ENCODE measurements at regions not wholly inside any gene's neighbourhood (a gene's known extent, or its start where the extent isn't known, plus 50 kb on each side); places are given as distances from the start of the nearest gene placed in this dataset.

DNA sequence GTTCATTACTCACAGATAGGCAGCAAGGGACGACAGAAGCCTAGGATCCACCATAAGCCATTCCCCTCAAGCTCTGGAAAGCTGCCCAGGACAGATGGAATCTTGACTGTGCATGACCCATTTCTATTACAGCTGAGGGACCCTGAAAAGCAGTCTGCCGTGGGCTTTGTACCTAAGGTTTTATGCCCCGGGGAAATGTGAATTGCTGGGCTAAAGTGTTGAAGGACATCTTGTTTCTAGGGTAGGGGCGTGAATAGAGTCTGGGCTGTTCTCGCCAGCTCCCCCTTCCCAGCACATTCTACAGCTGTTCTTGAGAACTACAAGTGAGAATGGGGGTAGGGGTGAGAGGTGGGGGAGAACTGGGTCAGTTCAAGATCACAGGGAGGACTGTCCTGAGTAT lies 53.6 kb upstream of the TMTC4 start:
- TF ChIP-seq POLR2AphosphoS5 (IDR thresholded peaks at IDR 0.05; ENCODE audit: low read depth, low read length) (no peak), FOXP2 (optimal IDR thresholded peaks at IDR 0.05; ENCODE audit: borderline replicate concordance, extremely low read depth, extremely low read length, insufficient read depth) (no peak), SIN3A (IDR thresholded peaks at IDR 0.05; ENCODE audit: borderline replicate concordance, insufficient read depth, low read length) (no peak), TAF1 (IDR thresholded peaks at IDR 0.05; ENCODE audit: borderline replicate concordance, insufficient read depth, low read length) (no peak)
- TF ChIP-seq, protein P1, sequence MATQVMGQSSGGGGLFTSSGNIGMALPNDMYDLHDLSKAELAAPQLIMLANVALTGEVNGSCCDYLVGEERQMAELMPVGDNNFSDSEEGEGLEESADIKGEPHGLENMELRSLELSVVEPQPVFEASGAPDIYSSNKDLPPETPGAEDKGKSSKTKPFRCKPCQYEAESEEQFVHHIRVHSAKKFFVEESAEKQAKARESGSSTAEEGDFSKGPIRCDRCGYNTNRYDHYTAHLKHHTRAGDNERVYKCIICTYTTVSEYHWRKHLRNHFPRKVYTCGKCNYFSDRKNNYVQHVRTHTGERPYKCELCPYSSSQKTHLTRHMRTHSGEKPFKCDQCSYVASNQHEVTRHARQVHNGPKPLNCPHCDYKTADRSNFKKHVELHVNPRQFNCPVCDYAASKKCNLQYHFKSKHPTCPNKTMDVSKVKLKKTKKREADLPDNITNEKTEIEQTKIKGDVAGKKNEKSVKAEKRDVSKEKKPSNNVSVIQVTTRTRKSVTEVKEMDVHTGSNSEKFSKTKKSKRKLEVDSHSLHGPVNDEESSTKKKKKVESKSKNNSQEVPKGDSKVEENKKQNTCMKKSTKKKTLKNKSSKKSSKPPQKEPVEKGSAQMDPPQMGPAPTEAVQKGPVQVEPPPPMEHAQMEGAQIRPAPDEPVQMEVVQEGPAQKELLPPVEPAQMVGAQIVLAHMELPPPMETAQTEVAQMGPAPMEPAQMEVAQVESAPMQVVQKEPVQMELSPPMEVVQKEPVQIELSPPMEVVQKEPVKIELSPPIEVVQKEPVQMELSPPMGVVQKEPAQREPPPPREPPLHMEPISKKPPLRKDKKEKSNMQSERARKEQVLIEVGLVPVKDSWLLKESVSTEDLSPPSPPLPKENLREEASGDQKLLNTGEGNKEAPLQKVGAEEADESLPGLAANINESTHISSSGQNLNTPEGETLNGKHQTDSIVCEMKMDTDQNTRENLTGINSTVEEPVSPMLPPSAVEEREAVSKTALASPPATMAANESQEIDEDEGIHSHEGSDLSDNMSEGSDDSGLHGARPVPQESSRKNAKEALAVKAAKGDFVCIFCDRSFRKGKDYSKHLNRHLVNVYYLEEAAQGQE (IDR thresholded peaks at IDR 0.05; ENCODE audit: insufficient read depth in 1 of 2, low read depth in 2 of 2, low read length in 2 of 2) = no peak

All from PFSK-1 (cell line).